HepG2 (cell line): ENCODE measurements at regions not wholly inside any gene's neighbourhood (a gene's known extent, or its start where the extent isn't known, plus 50 kb on each side); places are given as distances from the start of the nearest gene placed in this dataset.

ENCODE experiments used
- EZH2 ChIP-seq: conservative IDR thresholded peaks from 2 replicates; pipeline ENCODE4 v1.6.1; 2012; ENCODE audit warnings: mild to moderate bottlenecking, low read depth, low read length, moderate library complexity
- NFIC ChIP-seq: IDR thresholded peaks from 2 replicates; pipeline ENCODE4 v1.6.1; 2012; ENCODE audit warnings: mild to moderate bottlenecking, low read length, inconsistent platforms
- RXRA ChIP-seq: sonication (generic); formaldehyde crosslinking; IDR thresholded peaks from 2 replicates; pipeline ENCODE4 v1.5.1; 2020; ENCODE audit warnings: missing genetic modification reagents
- SP1 ChIP-seq, 2 experiments: fragments of 450-650 bp in 1 of 2; sonication (generic) in 1 of 2; formaldehyde crosslinking in 1 of 2; IDR thresholded peaks; 2 replicates each; pipeline versions ENCODE4 v1.4.0 to v1.6.1; 2016 to 2020; ENCODE audit warnings: missing genetic modification reagents in 1 of 2

DNA sequence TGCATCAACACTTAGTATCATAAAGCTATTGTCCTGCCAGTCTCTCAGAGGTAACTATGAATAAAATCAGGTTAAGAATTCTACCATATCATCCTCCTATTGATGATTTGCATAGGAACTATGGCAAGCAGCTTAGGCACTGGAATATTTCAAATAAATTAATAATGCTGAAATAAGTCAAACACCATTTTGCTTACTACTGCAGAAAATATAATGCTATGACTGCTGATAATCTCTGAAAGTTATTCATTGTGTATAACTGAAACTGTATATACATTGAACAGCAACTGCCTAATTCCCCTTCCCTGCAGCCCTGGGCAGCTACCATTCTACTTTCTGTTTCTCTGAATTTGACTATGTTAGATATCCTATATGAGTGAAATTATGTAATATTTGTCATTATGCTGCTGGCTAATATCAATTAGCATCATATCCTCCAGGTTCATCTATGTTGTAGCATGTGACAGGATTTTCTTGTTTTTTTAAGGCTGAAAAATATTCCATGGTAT is 318.8 kb upstream of the SGCG start:
- TF ChIP-seq RXRA (CRISPR knock-in tag) (no peak), EZH2 (no peak), SP1 (IDR thresholded peaks at IDR 0.05) (no peak), SP1 (CRISPR knock-in tag; IDR thresholded peaks at IDR 0.05) (no peak), NFIC (no peak)
